ENCODE measurements at regions not wholly inside any gene's neighbourhood (a gene's known extent, or its start where the extent isn't known, plus 50 kb on each side); places are given as distances from the start of the nearest gene placed in this dataset.

- Histone ChIP-seq H3K79me2 (ENCODE audit: insufficient read depth, low read length) (no peaks in the 10 kb centered on the region), H3F3A (ENCODE audit: insufficient read depth, low read length) (no peaks in the 10 kb centered on the region)
These were observed 132.4 kb downstream of the MAP3K21 start for GRCh38 chr1:233459968-233460367.

DNA sequence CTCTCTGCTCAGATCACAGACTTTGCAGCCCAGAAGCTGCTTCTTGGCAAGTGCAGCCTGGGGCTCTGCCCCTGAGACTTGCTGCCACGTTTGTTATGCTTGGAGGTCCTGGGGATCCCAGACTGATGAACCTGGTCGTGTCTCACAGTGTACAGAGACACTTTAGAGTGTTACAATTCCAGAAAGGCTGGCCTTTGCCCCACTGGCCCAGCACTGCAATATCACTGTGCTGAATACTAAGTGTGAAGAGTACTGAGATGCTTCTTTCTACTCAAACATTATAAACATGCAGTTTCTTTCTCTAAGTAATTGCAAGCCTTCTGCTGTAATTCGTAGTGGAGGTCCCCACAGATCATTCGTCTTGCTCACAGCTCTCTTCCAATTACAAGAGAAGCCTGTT is 133.2 kb downstream of the MAP3K21 start:
- Histone ChIP-seq H3K9me3 (ENCODE audit: low read length) (no peaks in the 10 kb centered on the region), H3K9ac (ENCODE audit: low read length) (no peak overlapping the region), H3K27me3 (ENCODE audit: insufficient read depth, low read length) (no peaks in the 10 kb centered on the region), H3K27ac (ENCODE audit: low read depth, low read length, poor library complexity, severe bottlenecking) (no peak overlapping the region), H3K4me3 (ENCODE audit: low read depth, low read length, poor library complexity, severe bottlenecking) (no peak overlapping the region), H3K4me2 (ENCODE audit: low read length) (no peak overlapping the region), H3K36me3 (ENCODE audit: insufficient read depth, low read length) (no peaks in the 10 kb centered on the region), H3F3A (ENCODE audit: insufficient read depth, low read length) (no peaks in the 10 kb centered on the region), H3K4me1 (ENCODE audit: insufficient read depth, low read length, severe bottlenecking) (no peaks in the 10 kb centered on the region), H2AFZ (ENCODE audit: low read length) (no peak overlapping the region), H3K79me2 (ENCODE audit: insufficient read depth, low read length) (no peaks in the 10 kb centered on the region), H3K9me2 (ENCODE audit: low read depth, low read length) (no peaks in the 10 kb centered on the region), H4K20me1 (ENCODE audit: insufficient read depth, low read length) (no peaks in the 10 kb centered on the region)
- no peak for TF ChIP-seq CTCF (IDR thresholded peaks at IDR 0.05; ENCODE audit: low read length)
- TF ChIP-seq EZH2 (IDR thresholded peaks at IDR 0.05; ENCODE audit: borderline replicate concordance, low read length) = no peak

More at GRCh38 chr1:233459968-233460367, 132.4 kb downstream of the MAP3K21 start:
- TF ChIP-seq EZH2 (IDR thresholded peaks at IDR 0.05; ENCODE audit: borderline replicate concordance, low read length) (no peak), CTCF (IDR thresholded peaks at IDR 0.05; ENCODE audit: low read length) (no peak)
- no peaks in the 10 kb centered on the region for H4K20me1 ChIP-seq (ENCODE audit: insufficient read depth, low read length)
- no peaks in the 10 kb centered on the region for H3K36me3 ChIP-seq (ENCODE audit: insufficient read depth, low read length)
- no peak overlapping the region for H3K9ac ChIP-seq (ENCODE audit: low read length)
- no peaks in the 10 kb centered on the region for H3K9me3 ChIP-seq (ENCODE audit: low read length)
- H3K9me2 ChIP-seq (ENCODE audit: low read depth, low read length) = no peaks in the 10 kb centered on the region
- no peak overlapping the region for H3K27ac ChIP-seq (ENCODE audit: low read depth, low read length, poor library complexity, severe bottlenecking)
- H3K4me1 ChIP-seq (ENCODE audit: insufficient read depth, low read length, severe bottlenecking) = no peaks in the 10 kb centered on the region
- H3K4me2 ChIP-seq (ENCODE audit: low read length) = no peak overlapping the region
- no peak overlapping the region for H3K4me3 ChIP-seq (ENCODE audit: low read depth, low read length, poor library complexity, severe bottlenecking)
- no peak overlapping the region for H2AFZ ChIP-seq (ENCODE audit: low read length)
- no peaks in the 10 kb centered on the region for H3K27me3 ChIP-seq (ENCODE audit: insufficient read depth, low read length)

- H3K4me2 ChIP-seq (ENCODE audit: low read length) = no peak overlapping the region
- no peak overlapping the region for H3K9ac ChIP-seq (ENCODE audit: low read length)
- H3K9me3 ChIP-seq (ENCODE audit: low read length) = no peaks in the 10 kb centered on the region
- H3K79me2 ChIP-seq (ENCODE audit: insufficient read depth, low read length) = no peaks in the 10 kb centered on the region
- H3K4me3 ChIP-seq (ENCODE audit: low read depth, low read length, poor library complexity, severe bottlenecking) = no peak overlapping the region
- H2AFZ ChIP-seq (ENCODE audit: low read length) = no peak overlapping the region
- no peaks in the 10 kb centered on the region for H3F3A ChIP-seq (ENCODE audit: insufficient read depth, low read length)
- no peaks in the 10 kb centered on the region for H3K36me3 ChIP-seq (ENCODE audit: insufficient read depth, low read length)
- no peaks in the 10 kb centered on the region for H3K9me2 ChIP-seq (ENCODE audit: low read depth, low read length)
- H3K4me1 ChIP-seq (ENCODE audit: insufficient read depth, low read length, severe bottlenecking) = no peaks in the 10 kb centered on the region
- no peak overlapping the region for H3K27ac ChIP-seq (ENCODE audit: low read depth, low read length, poor library complexity, severe bottlenecking)
- no peaks in the 10 kb centered on the region for H4K20me1 ChIP-seq (ENCODE audit: insufficient read depth, low read length)
- TF ChIP-seq EZH2 (IDR thresholded peaks at IDR 0.05; ENCODE audit: borderline replicate concordance, low read length) (no peak), CTCF (IDR thresholded peaks at IDR 0.05; ENCODE audit: low read length) (no peak)
- no peaks in the 10 kb centered on the region for H3K27me3 ChIP-seq (ENCODE audit: insufficient read depth, low read length)
These were observed 134.3 kb downstream of the MAP3K21 start for GRCh38 chr1:233461847-233462246.
